ENCODE measurements at regions not wholly inside any gene's neighbourhood (a gene's known extent, or its start where the extent isn't known, plus 50 kb on each side); places are given as distances from the start of the nearest gene placed in this dataset.

DNA sequence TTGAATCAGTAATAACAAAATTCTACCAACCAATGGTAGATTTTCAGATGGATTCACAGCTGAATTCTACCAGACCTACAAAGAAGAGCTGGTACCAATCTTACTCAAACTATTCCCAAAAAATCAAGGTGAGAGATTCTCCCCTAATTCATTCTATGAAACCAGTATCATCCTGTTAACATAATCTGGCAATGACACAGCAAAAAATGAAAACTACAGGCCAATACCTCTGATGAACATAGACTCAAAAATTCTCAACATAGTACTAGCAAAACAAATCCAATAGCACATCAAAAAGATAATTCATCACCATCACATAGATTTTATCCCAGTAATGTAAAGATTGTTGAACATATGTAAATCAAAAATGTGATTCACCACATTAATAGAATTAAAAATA lies 234.4 kb upstream of the KIF2B start:
- Mint-ChIP-seq H3K27me3 (no peaks in the 10 kb centered on the region), H3K4me3 (no peak overlapping the region), H3K36me3 (ENCODE audit: low read depth) (no peaks in the 10 kb centered on the region), H3K27ac (no peak overlapping the region), H3K4me1 (ENCODE audit: low read depth) (no peaks in the 10 kb centered on the region), H3K9me3 (peaks cover 19% of the 10 kb centered on the region)
- TF ChIP-seq, protein P1, sequence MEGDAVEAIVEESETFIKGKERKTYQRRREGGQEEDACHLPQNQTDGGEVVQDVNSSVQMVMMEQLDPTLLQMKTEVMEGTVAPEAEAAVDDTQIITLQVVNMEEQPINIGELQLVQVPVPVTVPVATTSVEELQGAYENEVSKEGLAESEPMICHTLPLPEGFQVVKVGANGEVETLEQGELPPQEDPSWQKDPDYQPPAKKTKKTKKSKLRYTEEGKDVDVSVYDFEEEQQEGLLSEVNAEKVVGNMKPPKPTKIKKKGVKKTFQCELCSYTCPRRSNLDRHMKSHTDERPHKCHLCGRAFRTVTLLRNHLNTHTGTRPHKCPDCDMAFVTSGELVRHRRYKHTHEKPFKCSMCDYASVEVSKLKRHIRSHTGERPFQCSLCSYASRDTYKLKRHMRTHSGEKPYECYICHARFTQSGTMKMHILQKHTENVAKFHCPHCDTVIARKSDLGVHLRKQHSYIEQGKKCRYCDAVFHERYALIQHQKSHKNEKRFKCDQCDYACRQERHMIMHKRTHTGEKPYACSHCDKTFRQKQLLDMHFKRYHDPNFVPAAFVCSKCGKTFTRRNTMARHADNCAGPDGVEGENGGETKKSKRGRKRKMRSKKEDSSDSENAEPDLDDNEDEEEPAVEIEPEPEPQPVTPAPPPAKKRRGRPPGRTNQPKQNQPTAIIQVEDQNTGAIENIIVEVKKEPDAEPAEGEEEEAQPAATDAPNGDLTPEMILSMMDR (IDR thresholded peaks at IDR 0.05) = no peak
- peaks cover 0 to 4% of the 10 kb centered on the region in 2 experiments for H3K9me3 ChIP-seq (ENCODE audit: control insufficient read depth in 1 of 2, insufficient read depth in 1 of 2, low read length in 2 of 2)
- no peak for DNase-seq
- no peak overlapping the region for H3K4me3 ChIP-seq (ENCODE audit: low read length)
- ChIA-PET POLR2A (no interaction called here), CTCF (no interaction called here)
- no peaks in the 10 kb centered on the region for H3K36me3 ChIP-seq (ENCODE audit: insufficient read depth, low read length)
- no peaks in the 10 kb centered on the region for H3K27me3 ChIP-seq (ENCODE audit: control insufficient read depth in 1 of 2, insufficient read depth in 2 of 2, low read length in 2 of 2)
- no peaks in the 10 kb centered on the region for H3K4me1 ChIP-seq (ENCODE audit: insufficient read depth, low read length)
- H3K27ac ChIP-seq (ENCODE audit: low read depth in 1 of 2, low read length in 2 of 2) = no peak overlapping the region
- ATAC-seq (ENCODE audit: poor library complexity) = no peak
- intact Hi-C loops (cut with DNase I, micrococcal nuclease) = no loop called here

DNA sequence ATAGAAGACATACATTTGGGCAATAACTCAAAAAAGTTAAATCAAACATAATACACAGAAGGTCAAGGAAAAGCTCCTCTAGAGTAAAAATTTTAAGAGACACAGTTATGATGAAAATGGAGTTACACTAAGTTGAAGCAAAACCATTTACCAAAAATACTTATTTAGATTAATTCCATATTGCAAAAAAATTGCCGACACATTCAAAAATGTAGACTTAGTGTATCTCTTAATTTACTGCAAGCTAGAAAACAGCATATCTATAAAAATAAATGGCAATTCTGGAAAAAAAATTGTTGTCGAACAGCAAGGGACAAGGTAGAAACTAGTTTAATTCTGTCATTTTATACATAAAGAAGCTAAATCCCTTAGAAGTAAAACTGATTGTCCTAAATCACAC lies 248.7 kb upstream of the KIF2B start:
- Mint-ChIP-seq H3K27ac (no peak overlapping the region), H3K4me3 (no peak overlapping the region), H3K36me3 (ENCODE audit: low read depth) (no peaks in the 10 kb centered on the region), H3K27me3 (no peaks in the 10 kb centered on the region), H3K9me3 (no peaks in the 10 kb centered on the region), H3K4me1 (ENCODE audit: low read depth) (no peaks in the 10 kb centered on the region)
- DNase-seq = no peak
- Histone ChIP-seq H3K4me3 (ENCODE audit: low read length) (no peak overlapping the region), H3K9me3 (ENCODE audit: control insufficient read depth in 1 of 2, insufficient read depth in 1 of 2, low read length in 2 of 2) (no peaks in the 10 kb centered on the region), H3K27me3 (ENCODE audit: control insufficient read depth in 1 of 2, insufficient read depth in 2 of 2, low read length in 2 of 2) (no peaks in the 10 kb centered on the region), H3K27ac (ENCODE audit: low read depth in 1 of 2, low read length in 2 of 2) (no peak overlapping the region), H3K36me3 (ENCODE audit: insufficient read depth, low read length) (no peaks in the 10 kb centered on the region), H3K4me1 (ENCODE audit: insufficient read depth, low read length) (no peaks in the 10 kb centered on the region)
- POLR2A ChIA-PET = no interaction called here
- ATAC-seq (ENCODE audit: poor library complexity) = no peak
- intact Hi-C loops (cut with DNase I, micrococcal nuclease) = loop anchor here in 1 of 2 experiments (10.0 kb wide), 1 partner anchor 51 kb away; no protein-coding TSS in a partner anchor
- CTCF ChIA-PET = no interaction called here
- TF ChIP-seq, protein P1 (IDR thresholded peaks at IDR 0.05) = no peak

DNA sequence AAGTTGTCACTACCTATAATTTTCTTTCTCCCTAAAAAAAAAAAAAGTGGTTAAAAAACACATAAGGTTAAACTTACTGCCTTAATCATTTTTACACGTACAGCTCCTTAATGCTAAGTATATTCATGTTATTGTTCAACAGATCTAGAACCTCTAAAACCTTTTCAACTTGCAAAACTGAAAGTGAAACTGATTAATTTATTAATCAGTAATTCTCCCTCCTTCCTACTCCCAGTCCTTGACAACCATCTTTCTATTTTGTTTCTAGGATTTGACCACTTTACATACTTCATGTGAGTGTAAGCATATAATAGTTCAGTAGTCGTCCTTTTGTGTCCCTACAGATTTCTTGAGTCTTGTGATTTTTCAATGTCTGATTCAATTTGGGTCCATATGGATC lies 251.4 kb upstream of the KIF2B start:
- Mint-ChIP-seq H3K27ac (no peak overlapping the region), H3K36me3 (ENCODE audit: low read depth) (no peaks in the 10 kb centered on the region), H3K4me1 (ENCODE audit: low read depth) (no peaks in the 10 kb centered on the region), H3K27me3 (no peaks in the 10 kb centered on the region), H3K9me3 (no peaks in the 10 kb centered on the region), H3K4me3 (no peak overlapping the region)
- Histone ChIP-seq H3K27ac (ENCODE audit: low read depth in 1 of 2, low read length in 2 of 2) (no peak overlapping the region), H3K36me3 (ENCODE audit: insufficient read depth, low read length) (no peaks in the 10 kb centered on the region), H3K9me3 (ENCODE audit: control insufficient read depth in 1 of 2, insufficient read depth in 1 of 2, low read length in 2 of 2) (no peaks in the 10 kb centered on the region), H3K4me1 (ENCODE audit: insufficient read depth, low read length) (no peaks in the 10 kb centered on the region), H3K4me3 (ENCODE audit: low read length) (no peak overlapping the region), H3K27me3 (ENCODE audit: control insufficient read depth in 1 of 2, insufficient read depth in 2 of 2, low read length in 2 of 2) (no peaks in the 10 kb centered on the region)
- no peak for DNase-seq
- ATAC-seq (ENCODE audit: poor library complexity) = no peak
- intact Hi-C loops (cut with DNase I, micrococcal nuclease) = loop anchor here in 1 of 2 experiments (10.0 kb wide), 1 partner anchor 53 kb away; no protein-coding TSS in a partner anchor
- TF ChIP-seq, protein P1 (IDR thresholded peaks at IDR 0.05) = no peak
- CTCF ChIA-PET = no interaction called here
- POLR2A ChIA-PET = no interaction called here
